ENCODE measurements at regions not wholly inside any gene's neighbourhood (a gene's known extent, or its start where the extent isn't known, plus 50 kb on each side); places are given as distances from the start of the nearest gene placed in this dataset.
"Not testable (repeated sequence)": the region's sequence is repeated elsewhere in the genome, so short reads cannot be mapped to it uniquely, and the experiment has no call there.

- DNase-seq (ENCODE audit: low spot score) = no peak
- TF ChIP-seq CTCF (IDR thresholded peaks at IDR 0.05; ENCODE audit: extremely low read depth, missing control alignments) = no peak
Observed at GRCh38 chr2:78237704-78238103, 715.5 kb upstream of the LRRTM4 start.

GRCh38 chr2:78245394-78246135 is 723.4 kb upstream of the LRRTM4 start:
- DNase-seq (ENCODE audit: low spot score) = no peak
- TF ChIP-seq CTCF (IDR thresholded peaks at IDR 0.05; ENCODE audit: extremely low read depth, missing control alignments) = no peak

- no peak for DNase-seq (ENCODE audit: low spot score)
- no peak for TF ChIP-seq CTCF (IDR thresholded peaks at IDR 0.05; ENCODE audit: extremely low read depth, missing control alignments)
Observed at GRCh38 chr2:78251708-78252107, 729.5 kb upstream of the LRRTM4 start.

- TF ChIP-seq CTCF (IDR thresholded peaks at IDR 0.05; ENCODE audit: extremely low read depth, missing control alignments) = no peak
- DNase-seq (ENCODE audit: low spot score) = no peak
Observed at GRCh38 chr2:78260861-78261260, 738.7 kb upstream of the LRRTM4 start.

- no peak for DNase-seq (ENCODE audit: low spot score)
- TF ChIP-seq CTCF (IDR thresholded peaks at IDR 0.05; ENCODE audit: extremely low read depth, missing control alignments) = no peak
Observed at GRCh38 chr2:78261454-78261853, 739.3 kb upstream of the LRRTM4 start.

- not testable (repeated sequence) for DNase-seq (ENCODE audit: low spot score)
Observed at GRCh38 chr2:78262089-78262488, 739.9 kb upstream of the LRRTM4 start.

- no peak for TF ChIP-seq CTCF (IDR thresholded peaks at IDR 0.05; ENCODE audit: extremely low read depth, missing control alignments)
- DNase-seq (ENCODE audit: low spot score) = no peak
Observed at GRCh38 chr2:78262713-78263375, 740.7 kb upstream of the LRRTM4 start.

GRCh38 chr2:78263571-78263970 is 741.4 kb upstream of the LRRTM4 start:
- TF ChIP-seq CTCF (IDR thresholded peaks at IDR 0.05; ENCODE audit: extremely low read depth, missing control alignments) = no peak
- no peak for DNase-seq (ENCODE audit: low spot score)

Measured in GM20000 (cell line).